OCI-LY1 (cell line): ENCODE measurements at regions not wholly inside any gene's neighbourhood (a gene's known extent, or its start where the extent isn't known, plus 50 kb on each side); places are given as distances from the start of the nearest gene placed in this dataset.

Experiments
- H2AFZ ChIP-seq: fragments of 200-600 bp; sonication (generic), shearing (Covaris generic); 2 replicates; pipeline ENCODE4 v1.6.0; 2014; ENCODE audit warnings: antibody characterized with exemption, mild to moderate bottlenecking, low read length
- H3F3A ChIP-seq: fragments of 200-600 bp; sonication (generic), shearing (Covaris generic); 2 replicates; pipeline ENCODE4 v1.6.0; 2014; ENCODE audit warnings: mild to moderate bottlenecking, antibody characterized with exemption, low read length, moderate library complexity; ENCODE audit not compliant: insufficient read depth
- H3K27ac ChIP-seq: fragments of 200-600 bp; sonication (generic); 2 replicates; pipeline ENCODE4 v1.5.1; 2014; ENCODE audit warnings: low read length, mixed run types, mild to moderate bottlenecking, low read depth; ENCODE audit not compliant: poor library complexity, severe bottlenecking
- H3K27me3 ChIP-seq: fragments of 200-600 bp; sonication (generic); 2 replicates; pipeline ENCODE4 v1.6.0; 2014; ENCODE audit warnings: antibody characterized with exemption, mild to moderate bottlenecking, low read length, moderate library complexity; ENCODE audit not compliant: insufficient read depth
- H3K36me3 ChIP-seq: fragments of 200-600 bp; sonication (generic); 2 replicates; pipeline ENCODE4 v1.6.1; 2014; ENCODE audit warnings: mild to moderate bottlenecking, antibody characterized with exemption, low read length, moderate library complexity, mixed read lengths; ENCODE audit not compliant: insufficient read depth
- H3K4me1 ChIP-seq: fragments of 200-600 bp; sonication (generic); 2 replicates; pipeline ENCODE4 v1.5.1; 2014; ENCODE audit warnings: mild to moderate bottlenecking, low read length, moderate library complexity; ENCODE audit not compliant: insufficient read depth, severe bottlenecking
- H3K4me2 ChIP-seq: fragments of 200-600 bp; sonication (generic), shearing (Covaris generic); 2 replicates; pipeline ENCODE4 v1.6.1; 2014; ENCODE audit warnings: low read length
- H3K4me3 ChIP-seq: fragments of 200-600 bp; sonication (generic); 2 replicates; pipeline ENCODE4 v1.5.1; 2014; ENCODE audit warnings: low read length, low read depth, mild to moderate bottlenecking, mixed read lengths; ENCODE audit not compliant: poor library complexity, severe bottlenecking
- H3K79me2 ChIP-seq: fragments of 200-600 bp; shearing (Covaris generic); 2 replicates; pipeline ENCODE4 v1.6.1; 2016; ENCODE audit warnings: mixed run types, low read length, mixed read lengths; ENCODE audit not compliant: insufficient read depth
- H3K9ac ChIP-seq: fragments of 200-600 bp; sonication (generic), shearing (Covaris generic); 2 replicates; pipeline ENCODE4 v1.6.1; 2014; ENCODE audit warnings: mild to moderate bottlenecking, low read length, mixed read lengths
- H3K9me2 ChIP-seq: fragments of 200-600 bp; sonication (generic), shearing (Covaris generic); 2 replicates; pipeline ENCODE4 v1.6.1; 2014; ENCODE audit warnings: low read depth, mild to moderate bottlenecking, low read length, mixed read lengths
- H3K9me3 ChIP-seq: fragments of 200-600 bp; shearing (Covaris generic); 2 replicates; pipeline ENCODE4 v1.6.1; 2014; ENCODE audit warnings: low read length, mixed read lengths
- H4K20me1 ChIP-seq: fragments of 200-600 bp; sonication (generic), shearing (Covaris generic); 2 replicates; pipeline ENCODE4 v1.6.0; 2016; ENCODE audit warnings: mild to moderate bottlenecking, low read length; ENCODE audit not compliant: insufficient read depth
- EZH2 ChIP-seq: fragments of 200-600 bp; sonication (generic), shearing (Covaris generic); IDR thresholded peaks from 2 replicates; pipeline ENCODE4 v1.8.0; 2017; ENCODE audit warnings: borderline replicate concordance, mixed run types, mild to moderate bottlenecking, antibody characterized with exemption, low read length, moderate library complexity, mixed read lengths
- TF ChIP-seq, protein P1 (sequence below): fragments of 200-600 bp; sonication (generic), shearing (Covaris generic); IDR thresholded peaks from 2 replicates; pipeline ENCODE4 v1.5.1; 2017; ENCODE audit warnings: mild to moderate bottlenecking, antibody characterized with exemption, low read length, moderate library complexity, mixed read lengths

DNA sequence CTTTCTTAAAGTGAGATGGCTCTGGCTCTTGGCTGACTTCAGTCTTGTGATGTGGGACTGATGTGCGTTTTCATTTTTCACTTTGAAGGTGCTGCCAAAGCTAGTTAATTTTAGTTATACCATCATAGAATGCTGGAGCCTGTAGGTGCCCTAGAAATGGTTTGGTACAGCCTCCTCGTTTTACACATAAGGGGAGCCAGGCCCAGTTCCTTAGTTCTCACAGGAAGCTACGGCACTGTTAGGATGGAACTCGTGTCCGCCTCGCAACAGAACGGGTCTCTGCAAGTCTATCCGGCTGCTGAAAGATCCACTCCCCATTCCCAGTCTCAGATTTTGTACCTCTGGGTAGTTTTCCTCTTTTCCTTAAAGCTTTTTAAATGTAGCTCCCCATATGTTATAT, 173.2 kb upstream of the PRPS1L1 start:
- H3K9me2 ChIP-seq: 0 out of 2 replicates have a peak, but pooled peaks cover 3% of the 10 kb centered on the region
- no peak overlapping the region for H3K9ac ChIP-seq

DNA sequence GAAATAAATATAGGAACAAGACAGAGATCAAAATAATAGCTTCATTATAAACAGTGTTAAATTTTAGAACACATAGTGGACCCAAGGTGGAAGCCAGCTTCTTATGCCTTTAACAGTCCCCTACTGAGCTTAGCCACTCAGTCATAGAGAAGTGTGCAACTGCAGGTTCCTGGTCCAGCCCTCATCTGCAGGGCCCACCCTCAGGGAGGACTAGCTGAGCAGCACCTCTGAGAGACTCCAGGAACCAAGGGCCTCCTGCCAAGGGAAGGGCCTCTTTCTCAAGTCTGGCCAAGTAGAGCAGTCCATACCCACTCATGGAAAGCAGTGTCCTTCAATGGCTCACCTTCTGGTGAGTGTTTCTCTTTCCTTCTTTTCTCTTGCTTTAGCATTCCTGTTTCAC, 173.7 kb upstream of the PRPS1L1 start:
- Histone ChIP-seq H3K9me2 (0 out of 2 replicates have a peak, but pooled peaks cover 5% of the 10 kb centered on the region), H3K36me3 (no peaks in the 10 kb centered on the region), H3K79me2 (no peaks in the 10 kb centered on the region), H3F3A (no peaks in the 10 kb centered on the region), H3K27me3 (no peaks in the 10 kb centered on the region), H3K27ac (no peak overlapping the region), H3K9me3 (no peaks in the 10 kb centered on the region), H3K4me2 (no peak overlapping the region), H2AFZ (no peak overlapping the region), H4K20me1 (no peaks in the 10 kb centered on the region), H3K9ac (no peak overlapping the region), H3K4me1 (peaks cover 18% of the 10 kb centered on the region), H3K4me3 (no peak overlapping the region)
- TF ChIP-seq EZH2: no peak
- TF ChIP-seq, protein P1, sequence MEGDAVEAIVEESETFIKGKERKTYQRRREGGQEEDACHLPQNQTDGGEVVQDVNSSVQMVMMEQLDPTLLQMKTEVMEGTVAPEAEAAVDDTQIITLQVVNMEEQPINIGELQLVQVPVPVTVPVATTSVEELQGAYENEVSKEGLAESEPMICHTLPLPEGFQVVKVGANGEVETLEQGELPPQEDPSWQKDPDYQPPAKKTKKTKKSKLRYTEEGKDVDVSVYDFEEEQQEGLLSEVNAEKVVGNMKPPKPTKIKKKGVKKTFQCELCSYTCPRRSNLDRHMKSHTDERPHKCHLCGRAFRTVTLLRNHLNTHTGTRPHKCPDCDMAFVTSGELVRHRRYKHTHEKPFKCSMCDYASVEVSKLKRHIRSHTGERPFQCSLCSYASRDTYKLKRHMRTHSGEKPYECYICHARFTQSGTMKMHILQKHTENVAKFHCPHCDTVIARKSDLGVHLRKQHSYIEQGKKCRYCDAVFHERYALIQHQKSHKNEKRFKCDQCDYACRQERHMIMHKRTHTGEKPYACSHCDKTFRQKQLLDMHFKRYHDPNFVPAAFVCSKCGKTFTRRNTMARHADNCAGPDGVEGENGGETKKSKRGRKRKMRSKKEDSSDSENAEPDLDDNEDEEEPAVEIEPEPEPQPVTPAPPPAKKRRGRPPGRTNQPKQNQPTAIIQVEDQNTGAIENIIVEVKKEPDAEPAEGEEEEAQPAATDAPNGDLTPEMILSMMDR: no peak

More for the DNA sequence above, 173.2 kb upstream of the PRPS1L1 start:
- Histone ChIP-seq H3K27ac (no peak overlapping the region), H3F3A (no peaks in the 10 kb centered on the region), H3K79me2 (no peaks in the 10 kb centered on the region), H3K27me3 (no peaks in the 10 kb centered on the region), H2AFZ (no peak overlapping the region), H4K20me1 (no peaks in the 10 kb centered on the region), H3K4me2 (no peak overlapping the region), H3K36me3 (no peaks in the 10 kb centered on the region), H3K4me1 (peaks cover 18% of the 10 kb centered on the region), H3K4me3 (no peak overlapping the region), H3K9me3 (no peaks in the 10 kb centered on the region)
- TF ChIP-seq EZH2: no peak
- TF ChIP-seq, protein P1: no peak

DNA sequence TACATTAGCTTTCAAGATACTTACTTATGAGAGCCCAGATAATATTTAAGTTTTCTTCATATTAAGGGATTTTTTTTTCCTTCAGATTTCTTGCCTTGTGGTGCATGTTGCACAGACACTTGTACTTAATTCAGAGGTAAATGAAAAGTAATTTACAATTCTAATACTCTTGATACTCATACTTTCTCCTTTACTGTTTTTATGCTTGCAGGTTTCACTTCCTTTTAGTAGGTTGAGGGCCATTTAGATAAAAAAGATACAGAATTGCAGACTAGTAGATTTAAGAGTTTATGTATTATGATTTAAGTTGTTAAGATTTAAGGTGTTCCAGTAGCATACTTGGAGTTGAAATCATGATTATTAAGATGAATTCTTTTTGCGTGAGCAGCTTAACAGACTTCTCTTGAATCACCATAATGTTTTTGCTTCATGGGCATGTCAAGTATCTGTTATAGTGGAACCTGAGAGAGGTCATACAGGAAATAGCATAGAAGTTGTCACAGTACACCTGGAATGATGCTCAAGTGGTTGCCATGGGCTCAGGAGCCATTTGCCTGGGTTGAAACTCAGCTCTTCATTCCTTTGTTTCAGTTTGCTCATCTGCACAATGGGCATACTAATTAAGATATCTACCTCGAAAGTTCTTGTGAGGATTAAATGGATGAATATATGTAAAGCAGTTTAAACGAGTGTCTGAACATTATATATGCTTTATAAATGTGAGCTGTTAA, 174.8 kb upstream of the PRPS1L1 start:
- Histone ChIP-seq H3K9me3 (no peaks in the 10 kb centered on the region), H3K36me3 (no peaks in the 10 kb centered on the region)

More for the DNA sequence above, 174.8 kb upstream of the PRPS1L1 start:
- Histone ChIP-seq H2AFZ (no peak overlapping the region), H3K27me3 (no peaks in the 10 kb centered on the region), H3F3A (no peaks in the 10 kb centered on the region), H4K20me1 (no peaks in the 10 kb centered on the region), H3K4me1 (peaks cover 18% of the 10 kb centered on the region), H3K4me2 (no peak overlapping the region), H3K27ac (peak overlapping the region; percentile 38), H3K9ac (no peak overlapping the region), H3K4me3 (no peak overlapping the region), H3K9me2 (0 out of 2 replicates have a peak, but pooled peaks cover 5% of the 10 kb centered on the region), H3K79me2 (no peaks in the 10 kb centered on the region)
- TF ChIP-seq EZH2: no peak
- TF ChIP-seq, protein P1: no peak
